ENCODE measurements at regions not wholly inside any gene's neighbourhood (a gene's known extent, or its start where the extent isn't known, plus 50 kb on each side); places are given as distances from the start of the nearest gene placed in this dataset.

- no peak for FAIRE-seq
- Histone ChIP-seq H3K9me3 (replicated peaks; ENCODE audit: control insufficient read depth, insufficient read depth, low read length) (no peaks in the 10 kb centered on the region), H3K9ac (replicated peaks; ENCODE audit: extremely low read depth, insufficient read depth, low read length) (no peak overlapping the region), H3K27me3 (ENCODE audit: control insufficient read depth in 2 of 2, insufficient read depth in 2 of 2, low read length in 2 of 2) (no peaks in the 10 kb centered on the region), H3K27ac (ENCODE audit: insufficient read depth, low read depth, low read length) (no peak overlapping the region), H4K20me1 (replicated peaks; ENCODE audit: control insufficient read depth, extremely low read depth, insufficient read depth, low read length) (no peaks in the 10 kb centered on the region), H2AFZ (ENCODE audit: low read depth, low read length) (no peak overlapping the region), H3K36me3 (ENCODE audit: control insufficient read depth in 2 of 2, extremely low read depth in 1 of 2, insufficient read depth in 2 of 2, low read length in 2 of 2) (no peaks in the 10 kb centered on the region), H3K4me1 (ENCODE audit: control insufficient read depth, extremely low read depth, insufficient read depth, low read length) (no peaks in the 10 kb centered on the region), H3K79me2 (ENCODE audit: control insufficient read depth, insufficient read depth, low read length) (no peaks in the 10 kb centered on the region), H3K4me2 (ENCODE audit: insufficient read depth, low read length) (no peak overlapping the region), H3K9me1 (replicated peaks; ENCODE audit: control insufficient read depth, extremely low read depth, insufficient read depth, low read length) (no peaks in the 10 kb centered on the region), H3K4me3 (replicated peaks in 1 of 3; ENCODE audit: insufficient read depth in 1 of 3, low read depth in 1 of 3, low read length in 3 of 3) (no peak overlapping the region)
- TF ChIP-seq JUN (IDR thresholded peaks at IDR 0.05; ENCODE audit: borderline replicate concordance, insufficient read depth, insufficient read length, low read depth) = no peak
- no peak for TF ChIP-seq POLR2A (IDR thresholded peaks at IDR 0.05; ENCODE audit: low read depth, low read length)
- TF ChIP-seq CTCF (IDR thresholded peaks at IDR 0.05; ENCODE audit: extremely low read depth in 1 of 2, insufficient read depth in 1 of 2, low read depth in 1 of 2, low read length in 2 of 2) = no peak
- POLR2A ChIA-PET = no interaction called here
- BruUV-seq (replicated peaks) = no TSS peak
- DNase-seq (ENCODE audit: low read depth, low spot score) = no peak
- intact Hi-C loops (cut with micrococcal nuclease) = no loop called here
- dilution Hi-C loops (cut with MboI; ENCODE audit: extremely low pct_ligation_motif_present, low sequenced_read_pairs) = no loop called here
- CTCF ChIA-PET = no interaction called here
Measured at GRCh38 chr11:113570906-113571305, 95.7 kb upstream of the DRD2 start.

DNA sequence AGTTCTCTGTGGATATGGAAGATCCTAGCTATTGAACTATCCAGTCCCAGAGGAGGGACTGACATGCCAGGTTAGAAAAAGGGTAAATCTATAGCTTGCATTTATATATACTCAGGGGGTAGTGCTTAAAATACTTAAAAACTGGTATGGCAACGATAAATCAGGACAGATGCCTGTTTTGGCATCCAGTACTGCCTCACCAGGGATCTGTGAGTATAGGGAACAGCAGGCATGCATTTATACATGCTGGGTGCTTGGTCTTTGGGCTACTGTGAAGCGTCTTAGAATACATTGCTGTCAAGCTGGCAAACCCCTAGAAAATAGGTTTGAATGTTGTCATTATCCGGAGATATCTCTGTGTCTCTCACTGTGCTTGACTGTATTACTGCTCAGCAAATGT is 94.2 kb upstream of the DRD2 start:
- Histone ChIP-seq H3K4me3 (replicated peaks in 1 of 3; ENCODE audit: insufficient read depth in 1 of 3, low read depth in 1 of 3, low read length in 3 of 3) (no peak overlapping the region), H3K4me2 (ENCODE audit: insufficient read depth, low read length) (no peak overlapping the region), H2AFZ (ENCODE audit: low read depth, low read length) (no peak overlapping the region), H3K79me2 (ENCODE audit: control insufficient read depth, insufficient read depth, low read length) (no peaks in the 10 kb centered on the region), H3K9ac (replicated peaks; ENCODE audit: extremely low read depth, insufficient read depth, low read length) (no peak overlapping the region), H3K27ac (ENCODE audit: insufficient read depth, low read depth, low read length) (no peak overlapping the region), H3K36me3 (ENCODE audit: control insufficient read depth in 2 of 2, extremely low read depth in 1 of 2, insufficient read depth in 2 of 2, low read length in 2 of 2) (no peaks in the 10 kb centered on the region), H4K20me1 (replicated peaks; ENCODE audit: control insufficient read depth, extremely low read depth, insufficient read depth, low read length) (no peaks in the 10 kb centered on the region), H3K4me1 (ENCODE audit: control insufficient read depth, extremely low read depth, insufficient read depth, low read length) (no peaks in the 10 kb centered on the region), H3K9me3 (replicated peaks; ENCODE audit: control insufficient read depth, insufficient read depth, low read length) (no peaks in the 10 kb centered on the region), H3K27me3 (ENCODE audit: control insufficient read depth in 2 of 2, insufficient read depth in 2 of 2, low read length in 2 of 2) (no peaks in the 10 kb centered on the region), H3K9me1 (replicated peaks; ENCODE audit: control insufficient read depth, extremely low read depth, insufficient read depth, low read length) (no peaks in the 10 kb centered on the region)
- intact Hi-C loops (cut with micrococcal nuclease) = no loop called here
- TF ChIP-seq POLR2AphosphoS5 (IDR thresholded peaks at IDR 0.05; ENCODE audit: insufficient read depth, low read depth, low read length) (no peak), POLR2A (IDR thresholded peaks at IDR 0.05; ENCODE audit: low read depth, low read length) (no peak), CTCF (IDR thresholded peaks at IDR 0.05; ENCODE audit: extremely low read depth in 1 of 2, insufficient read depth in 1 of 2, low read depth in 1 of 2, low read length in 2 of 2) (no peak), FOS (IDR thresholded peaks at IDR 0.05; ENCODE audit: borderline replicate concordance, insufficient read depth, low read length) (no peak), EZH2 (IDR thresholded peaks at IDR 0.05; ENCODE audit: borderline replicate concordance, low read depth, low read length, severe bottlenecking) (no peak), GATA2 (IDR thresholded peaks at IDR 0.05; ENCODE audit: insufficient read depth, insufficient read length, low read depth, low read length) (no peak), JUN (IDR thresholded peaks at IDR 0.05; ENCODE audit: borderline replicate concordance, insufficient read depth, insufficient read length, low read depth) (no peak), MYC (IDR thresholded peaks at IDR 0.05; ENCODE audit: low read depth, low read length) (no peak)
- TF ChIP-seq, protein P1, sequence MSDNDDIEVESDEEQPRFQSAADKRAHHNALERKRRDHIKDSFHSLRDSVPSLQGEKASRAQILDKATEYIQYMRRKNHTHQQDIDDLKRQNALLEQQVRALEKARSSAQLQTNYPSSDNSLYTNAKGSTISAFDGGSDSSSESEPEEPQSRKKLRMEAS (IDR thresholded peaks at IDR 0.05; ENCODE audit: insufficient read depth, insufficient read length) = no peak
- dilution Hi-C loops (cut with MboI; ENCODE audit: extremely low pct_ligation_motif_present, low sequenced_read_pairs) = no loop called here
- POLR2A ChIA-PET = no interaction called here
- CTCF ChIA-PET = no interaction called here
- no peak for FAIRE-seq
- BruUV-seq (replicated peaks) = no TSS peak
- DNase-seq (ENCODE audit: low read depth, low spot score) = no peak

Measured in endothelial cell of umbilical vein (primary cell).